Esophagus muscularis mucosa (tissue), 4 donors: ENCODE measurements at regions not wholly inside any gene's neighbourhood (a gene's known extent, or its start where the extent isn't known, plus 50 kb on each side); places are given as distances from the start of the nearest gene placed in this dataset.

Experiments
- DNase-seq: peaks from one replicate; pipeline ENCODE4 v3.0.0-alpha.2; 2017; ENCODE audit errors: extremely low spot score
- H3K27ac ChIP-seq, 4 donors: fragments of 200-600 bp; sonication (generic); replicated peaks in 1 of 4; 1 replicate in 3 of 4; 2 replicates in 1 of 4; pipeline ENCODE4 v1.5.1; 2016 to 2019; ENCODE audit warnings: mild to moderate bottlenecking in 1 of 4
- H3K27me3 ChIP-seq, 4 donors: fragments of 200-600 bp; sonication (generic); one replicate each; pipeline versions ENCODE4 v1.5.1 to v1.6.0; 2016 to 2019
- H3K36me3 ChIP-seq, 4 donors: fragments of 200-600 bp; sonication (generic); one replicate each; pipeline ENCODE4 v1.5.1; 2016 to 2019
- H3K4me1 ChIP-seq, 4 donors: fragments of 200-600 bp; sonication (generic); one replicate each; pipeline ENCODE4 v1.5.1; 2016 to 2019
- H3K4me3 ChIP-seq, 4 donors: fragments of 200-600 bp; sonication (generic); 1 replicate in 2 of 4; 2 replicates in 2 of 4; pipeline ENCODE4 v1.5.1; 2016 to 2019; ENCODE audit warnings: mild to moderate bottlenecking in 4 of 4, moderate library complexity in 1 of 4
- H3K9me3 ChIP-seq, 4 donors: fragments of 200-600 bp; sonication (generic); 1 replicate in 3 of 4; 2 replicates in 1 of 4; pipeline ENCODE4 v1.5.1; 2016 to 2019
- CTCF ChIP-seq, 3 experiments: fragments of 200-600 bp in 2 of 3; fragments of 450-650 bp in 1 of 3; sonication (generic) in 2 of 3; IDR thresholded peaks; one replicate each; pipeline ENCODE4 v1.5.1; 2017 to 2019; ENCODE audit warnings: antibody characterized with exemption in 3 of 3, mild to moderate bottlenecking in 2 of 3, moderate library complexity in 1 of 3
- EP300 ChIP-seq: sonication (generic); formaldehyde crosslinking; IDR thresholded peaks from one replicate; pipeline ENCODE4 v1.6.1; 2017; ENCODE audit warnings: antibody characterized with exemption
- POLR2A ChIP-seq: fragments of 450-650 bp; IDR thresholded peaks from one replicate; pipeline ENCODE4 v1.6.1; 2017; ENCODE audit warnings: antibody characterized with exemption, moderate library complexity, mild to moderate bottlenecking, low read depth
- POLR2AphosphoS5 ChIP-seq, 2 donors: sonication (generic); formaldehyde crosslinking; IDR thresholded peaks; one replicate each; pipeline ENCODE4 v1.6.1; 2017; ENCODE audit warnings: antibody characterized with exemption in 2 of 2
- WGBS: methylation state at CpG from one replicate; pipeline ENCODE4 v1.1.5; 2018; 5-methylcytosine and 5-hydroxymethylcytosine counted together
- intact Hi-C: fragments of 100-400 bp; cut with DNase I; formaldehyde crosslinking; loops from one replicate; pipeline ENCODE4 v1.15.1; 2023

GRCh38 chr1:200266871-200267270 lies 143.0 kb downstream of the ZNF281 start:
- H3K9me3 ChIP-seq = no peaks in the 10 kb centered on the region
- H3K27me3 ChIP-seq = no peaks in the 10 kb centered on the region
- peak; percentile 45 for DNase-seq
- no peak overlapping the region for H3K4me3 ChIP-seq
- H3K4me1 ChIP-seq = no peaks in the 10 kb centered on the region
- H3K27ac ChIP-seq = no peak overlapping the region
- no peak for TF ChIP-seq POLR2A
- no peak for TF ChIP-seq CTCF (IDR thresholded peaks at IDR 0.05)
- TF ChIP-seq EP300 = no peak
- TF ChIP-seq POLR2AphosphoS5 (IDR thresholded peaks at IDR 0.05) = no peak
- H3K36me3 ChIP-seq = no peaks in the 10 kb centered on the region
- 92% methylated on average over 3 of the region's 3 CpGs for whole genome bisulfite sequencing
- intact Hi-C loops = no loop called here

GRCh38 chr1:200265881-200266280 lies 144.0 kb downstream of the ZNF281 start:
- peak; percentile 14 for DNase-seq
- H3K36me3 ChIP-seq = no peaks in the 10 kb centered on the region
- 94% methylated on average over 5 of the region's 5 CpGs for whole genome bisulfite sequencing
- H3K27ac ChIP-seq = no peak overlapping the region
- H3K4me1 ChIP-seq = no peaks in the 10 kb centered on the region
- no peak overlapping the region for H3K4me3 ChIP-seq
- no peaks in the 10 kb centered on the region for H3K27me3 ChIP-seq
- TF ChIP-seq POLR2A = no peak
- no peak for TF ChIP-seq EP300
- TF ChIP-seq CTCF (IDR thresholded peaks at IDR 0.05) = no peak
- TF ChIP-seq POLR2AphosphoS5 (IDR thresholded peaks at IDR 0.05) = no peak
- intact Hi-C loops = no loop called here
- H3K9me3 ChIP-seq = no peaks in the 10 kb centered on the region

GRCh38 chr1:200265104-200265503 lies 144.7 kb downstream of the ZNF281 start:
- no peak overlapping the region for H3K4me3 ChIP-seq
- no peak overlapping the region for H3K27ac ChIP-seq
- H3K4me1 ChIP-seq = no peaks in the 10 kb centered on the region
- no peaks in the 10 kb centered on the region for H3K27me3 ChIP-seq
- WGBS = 96% methylated on average over 1 of the region's 1 CpG
- TF ChIP-seq EP300 (no peak), POLR2AphosphoS5 (IDR thresholded peaks at IDR 0.05) (no peak), POLR2A (no peak), CTCF (IDR thresholded peaks at IDR 0.05) (no peak)
- intact Hi-C loops = no loop called here
- DNase-seq = no peak
- H3K36me3 ChIP-seq = no peaks in the 10 kb centered on the region
- no peaks in the 10 kb centered on the region for H3K9me3 ChIP-seq

- Histone ChIP-seq H3K4me3 (no peak overlapping the region), H3K9me3 (no peaks in the 10 kb centered on the region), H3K36me3 (no peaks in the 10 kb centered on the region), H3K4me1 (no peaks in the 10 kb centered on the region), H3K27ac (no peak overlapping the region), H3K27me3 (no peaks in the 10 kb centered on the region)
- intact Hi-C loops = no loop called here
- 90% methylated on average over 3 of the region's 3 CpGs for WGBS
- no peak for DNase-seq
- TF ChIP-seq CTCF (IDR thresholded peaks at IDR 0.05) (no peak), POLR2AphosphoS5 (IDR thresholded peaks at IDR 0.05) (no peak), POLR2A (no peak), EP300 (no peak)
These were observed 146.6 kb downstream of the ZNF281 start for GRCh38 chr1:200263203-200263602.

- Histone ChIP-seq H3K9me3 (no peaks in the 10 kb centered on the region), H3K27me3 (no peaks in the 10 kb centered on the region), H3K4me1 (no peaks in the 10 kb centered on the region), H3K27ac (no peak overlapping the region), H3K4me3 (no peak overlapping the region), H3K36me3 (no peaks in the 10 kb centered on the region)
- 88% methylated on average over 7 of the region's 7 CpGs for WGBS
- no peak for TF ChIP-seq CTCF (IDR thresholded peaks at IDR 0.05)
- no peak for TF ChIP-seq EP300
- TF ChIP-seq POLR2A = no peak
- no peak for TF ChIP-seq POLR2AphosphoS5 (IDR thresholded peaks at IDR 0.05)
- DNase-seq = no peak
- intact Hi-C loops = no loop called here
These were observed 147.4 kb downstream of the ZNF281 start for GRCh38 chr1:200262326-200262965.
